ENCODE measurements at regions not wholly inside any gene's neighbourhood (a gene's known extent, or its start where the extent isn't known, plus 50 kb on each side); places are given as distances from the start of the nearest gene placed in this dataset.

DNA sequence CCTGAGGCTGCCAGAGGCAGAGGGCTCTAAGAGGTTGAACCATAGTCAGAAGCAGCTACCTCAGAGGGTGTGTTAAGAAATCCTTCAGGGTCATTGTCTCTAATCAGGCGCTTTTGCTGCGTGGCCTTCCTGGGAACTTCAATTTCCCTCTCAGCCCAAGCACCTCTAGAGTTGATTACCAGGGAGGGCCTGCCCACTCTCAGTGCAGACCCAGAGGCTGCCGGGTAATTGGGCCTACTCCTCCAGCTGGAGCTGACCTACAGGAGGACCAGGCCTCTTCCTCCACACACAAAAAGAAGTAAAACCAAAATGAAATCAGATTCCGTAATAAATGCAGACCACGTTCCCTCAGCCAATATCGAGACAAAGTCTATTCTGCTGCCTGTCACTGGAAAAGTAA lies 305.0 kb upstream of the CCL2 start (continued):
- TF ChIP-seq, protein P1, sequence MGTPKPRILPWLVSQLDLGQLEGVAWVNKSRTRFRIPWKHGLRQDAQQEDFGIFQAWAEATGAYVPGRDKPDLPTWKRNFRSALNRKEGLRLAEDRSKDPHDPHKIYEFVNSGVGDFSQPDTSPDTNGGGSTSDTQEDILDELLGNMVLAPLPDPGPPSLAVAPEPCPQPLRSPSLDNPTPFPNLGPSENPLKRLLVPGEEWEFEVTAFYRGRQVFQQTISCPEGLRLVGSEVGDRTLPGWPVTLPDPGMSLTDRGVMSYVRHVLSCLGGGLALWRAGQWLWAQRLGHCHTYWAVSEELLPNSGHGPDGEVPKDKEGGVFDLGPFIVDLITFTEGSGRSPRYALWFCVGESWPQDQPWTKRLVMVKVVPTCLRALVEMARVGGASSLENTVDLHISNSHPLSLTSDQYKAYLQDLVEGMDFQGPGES (IDR thresholded peaks at IDR 0.05): no peak

DNA sequence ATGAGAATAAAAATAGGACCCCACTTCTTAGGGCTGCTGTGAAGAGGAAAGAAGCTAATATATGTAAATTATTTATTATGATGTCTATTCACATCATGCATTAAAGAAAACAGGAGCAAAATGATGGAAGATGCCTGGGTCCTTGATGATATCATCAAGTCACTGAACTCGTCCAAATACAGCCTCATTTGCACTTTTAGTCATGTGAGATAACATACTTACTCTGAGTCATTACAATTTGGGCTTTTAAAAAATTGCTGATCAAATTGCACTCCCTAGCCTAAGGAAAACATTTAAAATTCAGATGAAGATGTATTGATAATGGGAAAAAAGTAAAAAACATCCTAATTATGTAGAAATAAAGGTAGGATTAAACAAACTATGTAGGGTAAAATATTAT lies 302.7 kb upstream of the CCL2 start:
- in situ Hi-C loops (cut with MboI) (no loop called here), intact Hi-C loops (cut with micrococcal nuclease; ENCODE audit: unreplicated experiment) (no loop called here)
- Histone ChIP-seq H3K79me2 (ENCODE audit: control insufficient read depth, insufficient read depth, low read length) (no peaks in the 10 kb centered on the region), H3K4me3 (no peak overlapping the region), H3K9me3 (replicated peaks; ENCODE audit: control insufficient read depth, insufficient read depth, low read length) (no peaks in the 10 kb centered on the region), H3K36me3 (ENCODE audit: control insufficient read depth in 2 of 2, insufficient read depth in 2 of 2, low read length in 1 of 2) (no peaks in the 10 kb centered on the region), H3K4me2 (ENCODE audit: control insufficient read depth, insufficient read depth) (no peak overlapping the region), H3K27me3 (replicated peaks in 1 of 2; ENCODE audit: control insufficient read depth in 2 of 2, insufficient read depth in 2 of 2, low read length in 1 of 2) (peaks cover 2 to 5% of the 10 kb centered on the region in 2 experiments; a peak in 2 of 4 replicates), H3K4me1 (ENCODE audit: control insufficient read depth, insufficient read depth, low read length) (no peaks in the 10 kb centered on the region), H4K20me1 (ENCODE audit: control insufficient read depth, insufficient read depth) (no peaks in the 10 kb centered on the region), H2AFZ (ENCODE audit: control insufficient read depth, low read depth, low read length) (no peak overlapping the region), H3K27ac (ENCODE audit: control insufficient read depth, insufficient read depth) (no peak overlapping the region), H3K9ac (ENCODE audit: control insufficient read depth, insufficient read depth, low read length) (no peak overlapping the region)
- RAD21 ChIA-PET (ENCODE audit: unreplicated experiment): no interaction called here
- ATAC-seq (no peak), DNase-seq (ENCODE audit: low read depth, low spot score) (no peak), FAIRE-seq (no peak)
- no TSS peak for BruUV-seq (replicated peaks)
- 7% methylated on average over 1 of the region's 1 CpG for WGBS (ENCODE audit: insufficient coverage, insufficient replicate concordance, low lambda C conversion rate, missing lambda C conversion rate)
- SMC1A ChIA-PET (ENCODE audit: uncharacterized antibody, unreplicated experiment): interaction anchor here (1.2 kb wide), 1 partner anchor 10 kb away, joined by 3 read pairs; no protein-coding TSS in a partner anchor
- POLR2A ChIA-PET: no interaction called here
- CTCF ChIA-PET: no interaction called here
- TF ChIP-seq, protein P2, sequence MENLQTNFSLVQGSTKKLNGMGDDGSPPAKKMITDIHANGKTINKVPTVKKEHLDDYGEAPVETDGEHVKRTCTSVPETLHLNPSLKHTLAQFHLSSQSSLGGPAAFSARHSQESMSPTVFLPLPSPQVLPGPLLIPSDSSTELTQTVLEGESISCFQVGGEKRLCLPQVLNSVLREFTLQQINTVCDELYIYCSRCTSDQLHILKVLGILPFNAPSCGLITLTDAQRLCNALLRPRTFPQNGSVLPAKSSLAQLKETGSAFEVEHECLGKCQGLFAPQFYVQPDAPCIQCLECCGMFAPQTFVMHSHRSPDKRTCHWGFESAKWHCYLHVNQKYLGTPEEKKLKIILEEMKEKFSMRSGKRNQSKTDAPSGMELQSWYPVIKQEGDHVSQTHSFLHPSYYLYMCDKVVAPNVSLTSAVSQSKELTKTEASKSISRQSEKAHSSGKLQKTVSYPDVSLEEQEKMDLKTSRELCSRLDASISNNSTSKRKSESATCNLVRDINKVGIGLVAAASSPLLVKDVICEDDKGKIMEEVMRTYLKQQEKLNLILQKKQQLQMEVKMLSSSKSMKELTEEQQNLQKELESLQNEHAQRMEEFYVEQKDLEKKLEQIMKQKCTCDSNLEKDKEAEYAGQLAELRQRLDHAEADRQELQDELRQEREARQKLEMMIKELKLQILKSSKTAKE (IDR thresholded peaks at IDR 0.05; ENCODE audit: low read depth, poor library complexity, severe bottlenecking): no peak
- TF ChIP-seq IKZF1 (conservative IDR thresholded peaks at IDR 0.05) (no peak), ZNF622 (IDR thresholded peaks at IDR 0.05) (no peak), BCLAF1 (IDR thresholded peaks at IDR 0.05) (no peak), CREM (IDR thresholded peaks at IDR 0.05; ENCODE audit: low read depth) (no peak)

All from GM12878 (cell line).